Neural cell (in vitro differentiated cells): ENCODE measurements at regions not wholly inside any gene's neighbourhood (a gene's known extent, or its start where the extent isn't known, plus 50 kb on each side); places are given as distances from the start of the nearest gene placed in this dataset.
"Not testable (repeated sequence)": the region's sequence is repeated elsewhere in the genome, so short reads cannot be mapped to it uniquely, and the experiment has no call there.

Experiments
- H2AFZ ChIP-seq: fragments of 200-600, 300-800 bp; sonication (generic), shearing (Covaris generic); 2 replicates; pipeline ENCODE4 v1.6.0; 2014; ENCODE audit warnings: low read depth, mild to moderate bottlenecking, antibody characterized with exemption, low read length, moderate library complexity
- H3F3A ChIP-seq: fragments of 200-600 bp; shearing (Covaris generic); 2 replicates; pipeline ENCODE4 v1.6.1; 2016; ENCODE audit warnings: mild to moderate bottlenecking, moderate library complexity, mixed read lengths, antibody characterized with exemption, low read length; ENCODE audit not compliant: insufficient read depth, poor library complexity, severe bottlenecking
- H3K27ac ChIP-seq: fragments of 200-600, 300-800 bp; sonication (generic), shearing (Covaris generic); 2 replicates; pipeline ENCODE4 v1.5.1; 2014; ENCODE audit warnings: mild to moderate bottlenecking, low read length, moderate library complexity
- H3K27me3 ChIP-seq: fragments of 300-800, 200-600 bp; sonication (generic), shearing (Covaris generic); 2 replicates; pipeline ENCODE4 v1.6.0; 2014; ENCODE audit warnings: mild to moderate bottlenecking, low read depth, low read length, moderate library complexity; ENCODE audit not compliant: insufficient read depth
- H3K36me3 ChIP-seq: fragments of 300-800, 200-600 bp; sonication (generic), shearing (Covaris generic); 2 replicates; pipeline ENCODE4 v1.5.1; 2014; ENCODE audit warnings: mild to moderate bottlenecking, antibody characterized with exemption, low read length, moderate library complexity; ENCODE audit not compliant: insufficient read depth
- H3K4me2 ChIP-seq: fragments of 300-800, 200-600 bp; sonication (generic), shearing (Covaris generic); 2 replicates; pipeline ENCODE4 v1.6.0; 2014; ENCODE audit warnings: mild to moderate bottlenecking, low read length
- H3K4me3 ChIP-seq: fragments of 300-800, 200-600 bp; sonication (generic), shearing (Covaris generic); 2 replicates; pipeline ENCODE4 v1.5.1; 2014; ENCODE audit warnings: mild to moderate bottlenecking, low read length, moderate library complexity
- H3K79me2 ChIP-seq: fragments of 200-600 bp; shearing (Covaris generic); replicated peaks from 2 replicates; pipeline ENCODE4 v1.6.0; 2014; ENCODE audit warnings: mild to moderate bottlenecking, low read length, moderate library complexity; ENCODE audit not compliant: insufficient read depth
- H3K9ac ChIP-seq: fragments of 300-800, 200-600 bp; sonication (generic), shearing (Covaris generic); 2 replicates; pipeline ENCODE4 v1.6.1; 2016; ENCODE audit warnings: mild to moderate bottlenecking, low read length, mixed read lengths
- H3K9me2 ChIP-seq: fragments of 200-600 bp; shearing (Covaris generic); 2 replicates; pipeline ENCODE4 v1.6.1; 2016; ENCODE audit warnings: mild to moderate bottlenecking, low read length, mixed read lengths; ENCODE audit not compliant: insufficient read depth
- H3K9me3 ChIP-seq: fragments of 200-600, 300-800 bp; sonication (generic), shearing (Covaris generic); 2 replicates; pipeline ENCODE4 v1.6.1; 2016; ENCODE audit warnings: mild to moderate bottlenecking, mixed run types, low read length, moderate library complexity, mixed read lengths
- H4K20me1 ChIP-seq: fragments of 200-600 bp; shearing (Covaris generic); 2 replicates; pipeline ENCODE4 v1.6.1; 2016; ENCODE audit warnings: mild to moderate bottlenecking, mixed run types; ENCODE audit not compliant: insufficient read depth
- CTCF ChIP-seq: fragments of 450-650 bp; IDR thresholded peaks from 2 replicates; pipeline ENCODE4 v1.5.1; 2014; ENCODE audit warnings: antibody characterized with exemption, mild to moderate bottlenecking, moderate library complexity; ENCODE audit not compliant: poor library complexity, severe bottlenecking
- EP300 ChIP-seq: fragments of 450-650 bp; conservative IDR thresholded peaks from 2 replicates; pipeline ENCODE4 v1.6.1; 2014; ENCODE audit warnings: antibody characterized with exemption, mild to moderate bottlenecking, moderate library complexity; ENCODE audit not compliant: poor library complexity, severe bottlenecking
- EZH2 ChIP-seq: fragments of 200-600, 300-800 bp; shearing (Covaris generic), sonication (generic); IDR thresholded peaks from 2 replicates; pipeline ENCODE4 v1.6.1; 2014; ENCODE audit warnings: antibody characterized with exemption, low read length, borderline replicate concordance, mild to moderate bottlenecking; ENCODE audit not compliant: insufficient read depth, poor library complexity, severe bottlenecking
- MXI1 ChIP-seq: fragments of 450-650 bp; conservative IDR thresholded peaks from 2 replicates; pipeline ENCODE4 v1.6.1; 2014; ENCODE audit warnings: antibody characterized with exemption, mild to moderate bottlenecking; ENCODE audit not compliant: poor library complexity, severe bottlenecking
- POLR2AphosphoS5 ChIP-seq: IDR thresholded peaks from 2 replicates; pipeline ENCODE4 v1.6.1; 2012
- RAD21 ChIP-seq: fragments of 450-650 bp; conservative IDR thresholded peaks from 2 replicates; pipeline ENCODE4 v1.6.1; 2014; ENCODE audit warnings: antibody characterized with exemption, mild to moderate bottlenecking, moderate library complexity
- REST ChIP-seq: IDR thresholded peaks from 2 replicates; pipeline ENCODE4 v1.6.1; 2012; ENCODE audit warnings: borderline replicate concordance
- SMC3 ChIP-seq: fragments of 450-650 bp; conservative IDR thresholded peaks from 2 replicates; pipeline ENCODE4 v1.6.1; 2014; ENCODE audit warnings: antibody characterized with exemption, mild to moderate bottlenecking, moderate library complexity; ENCODE audit not compliant: poor library complexity
- TAF1 ChIP-seq: IDR thresholded peaks from 2 replicates; pipeline ENCODE4 v1.6.1; 2012; ENCODE audit warnings: low read depth

GRCh38 chrX:82775426-82775825 lies 732.7 kb upstream of the POU3F4 start:
- H3K79me2 ChIP-seq = no peaks in the 10 kb centered on the region
- no peak overlapping the region for H2AFZ ChIP-seq
- TF ChIP-seq CTCF (no peak), RAD21 (no peak), EZH2 (no peak), MXI1 (no peak), SMC3 (no peak), EP300 (no peak)
- H4K20me1 ChIP-seq = no peaks in the 10 kb centered on the region
- no peaks in the 10 kb centered on the region for H3K9me2 ChIP-seq
- no peaks in the 10 kb centered on the region for H3K36me3 ChIP-seq
- no peak overlapping the region for H3K4me2 ChIP-seq
- no peak overlapping the region for H3K9ac ChIP-seq
- H3K27ac ChIP-seq = no peak overlapping the region
- H3F3A ChIP-seq = no peaks in the 10 kb centered on the region
- no peaks in the 10 kb centered on the region for H3K9me3 ChIP-seq
- H3K27me3 ChIP-seq = no peaks in the 10 kb centered on the region
- H3K4me3 ChIP-seq = no peak overlapping the region

GRCh38 chrX:82782014-82782413 lies 726.1 kb upstream of the POU3F4 start:
- Histone ChIP-seq H3K79me2 (no peaks in the 10 kb centered on the region), H3K9me2 (no peaks in the 10 kb centered on the region), H3K4me3 (no peak overlapping the region), H3K27me3 (no peaks in the 10 kb centered on the region), H3K9ac (no peak overlapping the region), H3K27ac (no peak overlapping the region), H4K20me1 (no peaks in the 10 kb centered on the region), H2AFZ (no peak overlapping the region), H3F3A (no peaks in the 10 kb centered on the region), H3K9me3 (no peaks in the 10 kb centered on the region), H3K4me2 (no peak overlapping the region), H3K36me3 (no peaks in the 10 kb centered on the region)
- TF ChIP-seq REST (no peak), TAF1 (no peak), SMC3 (no peak), EZH2 (no peak), MXI1 (no peak), CTCF (no peak), POLR2AphosphoS5 (no peak), EP300 (no peak), RAD21 (no peak)

- H3K9ac ChIP-seq, H3K27ac ChIP-seq, H3K79me2 ChIP-seq, H2AFZ ChIP-seq, H3K9me3 ChIP-seq, H3K4me2 ChIP-seq, H3K27me3 ChIP-seq, H3K9me2 ChIP-seq, H4K20me1 ChIP-seq, H3F3A ChIP-seq, H3K4me3 ChIP-seq, H3K36me3 ChIP-seq: not testable (repeated sequence)
These were observed 695.2 kb upstream of the POU3F4 start for GRCh38 chrX:82812902-82813301.
